Esophagus (tissue), 2 donors: ENCODE measurements at regions not wholly inside any gene's neighbourhood (a gene's known extent, or its start where the extent isn't known, plus 50 kb on each side); places are given as distances from the start of the nearest gene placed in this dataset.

Experiments used
- H3K27ac ChIP-seq, 2 donors: one replicate each; pipeline ENCODE4 v1.5.1; 2013; ENCODE audit warnings: low read depth in 2 of 2, mild to moderate bottlenecking in 2 of 2, inconsistent platforms in 1 of 2, low read length in 1 of 2, moderate library complexity in 1 of 2
- H3K27me3 ChIP-seq, 2 donors: one replicate each; pipeline ENCODE4 v1.6.1; 2013; ENCODE audit warnings: low read length in 2 of 2, control low read depth in 1 of 2, mild to moderate bottlenecking in 1 of 2; ENCODE audit not compliant: insufficient read depth in 2 of 2, control insufficient read depth in 1 of 2
- H3K36me3 ChIP-seq, 2 donors: one replicate each; pipeline ENCODE4 v1.6.1; 2013; ENCODE audit warnings: low read length in 1 of 2; ENCODE audit not compliant: control insufficient read depth in 2 of 2, insufficient read depth in 2 of 2
- H3K4me1 ChIP-seq, 2 donors: one replicate each; pipeline ENCODE4 v1.6.1; 2013; ENCODE audit warnings: low read length in 1 of 2; ENCODE audit not compliant: control insufficient read depth in 2 of 2, insufficient read depth in 2 of 2
- H3K4me3 ChIP-seq, 2 donors: one replicate each; pipeline ENCODE4 v1.5.1; 2013; ENCODE audit warnings: low read length in 2 of 2, mild to moderate bottlenecking in 2 of 2, low read depth in 1 of 2, moderate library complexity in 1 of 2
- H3K9me3 ChIP-seq, 2 donors: one replicate each; pipeline ENCODE4 v1.6.1; 2013; ENCODE audit warnings: mild to moderate bottlenecking in 2 of 2, low read depth in 1 of 2, low read length in 1 of 2, moderate library complexity in 1 of 2; ENCODE audit not compliant: control insufficient read depth in 2 of 2, insufficient read depth in 1 of 2
- WGBS, 2 donors: extraction: QIAGEN DNeasy Blood & Tissue Kit; methylation state at CpG; one replicate each; pipeline ENCODE4 v1.1.7; 2013; 5-methylcytosine and 5-hydroxymethylcytosine counted together
- donor health status: healthy with polysubstance abuse.
- donor health status: Bipolar disorder and iron deficiency.

GRCh38 chr6:149173222-149173621 lies 144.3 kb upstream of the TAB2 start:
- H3K36me3 ChIP-seq: no peaks in the 10 kb centered on the region
- no peak overlapping the region for H3K27ac ChIP-seq
- no peaks in the 10 kb centered on the region for H3K4me1 ChIP-seq
- peaks cover 0 to 3% of the 10 kb centered on the region in 2 donors for H3K9me3 ChIP-seq
- H3K4me3 ChIP-seq: no peak overlapping the region
- H3K27me3 ChIP-seq: no peaks in the 10 kb centered on the region

GRCh38 chr6:149174962-149175361 lies 142.6 kb upstream of the TAB2 start:
- 82 to 91% methylated on average over 1 of the region's 1 CpG for WGBS, 2 donors
- Histone ChIP-seq H3K4me3 (no peak overlapping the region), H3K27me3 (no peaks in the 10 kb centered on the region), H3K4me1 (no peaks in the 10 kb centered on the region), H3K27ac (no peak overlapping the region), H3K36me3 (no peaks in the 10 kb centered on the region), H3K9me3 (peaks cover 0 to 3% of the 10 kb centered on the region in 2 donors)

GRCh38 chr6:149176971-149177667 lies 140.4 kb upstream of the TAB2 start:
- Histone ChIP-seq H3K4me3 (no peak overlapping the region), H3K9me3 (peaks cover 0 to 3% of the 10 kb centered on the region in 2 donors), H3K27ac (no peak overlapping the region), H3K4me1 (no peaks in the 10 kb centered on the region), H3K27me3 (no peaks in the 10 kb centered on the region), H3K36me3 (no peaks in the 10 kb centered on the region)
- WGBS, 2 donors: 60 to 72% methylated on average over 8 of the region's 8 CpGs

- H3K4me1 ChIP-seq: no peaks in the 10 kb centered on the region
- no peaks in the 10 kb centered on the region for H3K27me3 ChIP-seq
- peaks cover 0 to 3% of the 10 kb centered on the region in 2 donors for H3K9me3 ChIP-seq
- H3K36me3 ChIP-seq: no peaks in the 10 kb centered on the region
- WGBS, 2 donors: 72 to 73% methylated on average over 1 of the region's 1 CpG
- H3K27ac ChIP-seq: no peak overlapping the region
- no peak overlapping the region for H3K4me3 ChIP-seq
These were observed 138.1 kb upstream of the TAB2 start for GRCh38 chr6:149179431-149179830.

DNA sequence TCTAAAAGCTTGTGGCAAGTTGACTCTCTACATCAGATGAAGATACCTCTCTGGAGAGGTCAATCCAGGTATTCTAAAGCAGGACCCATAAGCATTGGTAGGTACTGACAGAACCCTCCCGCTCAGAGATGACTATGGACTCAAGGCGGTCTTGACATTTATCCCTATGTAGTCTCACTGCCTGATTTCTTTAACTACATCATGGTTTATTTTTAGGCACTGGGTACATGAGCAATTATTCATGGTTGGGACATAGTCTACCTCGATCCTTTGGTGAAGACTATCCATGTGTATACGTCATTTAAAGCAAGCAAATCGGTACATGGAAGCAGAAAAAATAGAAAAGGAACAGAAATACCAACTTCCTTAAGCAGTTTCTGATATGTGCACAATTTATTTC lies 136.2 kb upstream of the TAB2 start:
- no peak overlapping the region for H3K27ac ChIP-seq
- 94 to 96% methylated on average over 5 of the region's 5 CpGs for WGBS, 2 donors
- no peak overlapping the region for H3K4me3 ChIP-seq
- no peaks in the 10 kb centered on the region for H3K27me3 ChIP-seq
- no peaks in the 10 kb centered on the region for H3K4me1 ChIP-seq
- H3K36me3 ChIP-seq: no peaks in the 10 kb centered on the region
- peaks cover 0 to under 1% of the 10 kb centered on the region in 2 donors for H3K9me3 ChIP-seq

DNA sequence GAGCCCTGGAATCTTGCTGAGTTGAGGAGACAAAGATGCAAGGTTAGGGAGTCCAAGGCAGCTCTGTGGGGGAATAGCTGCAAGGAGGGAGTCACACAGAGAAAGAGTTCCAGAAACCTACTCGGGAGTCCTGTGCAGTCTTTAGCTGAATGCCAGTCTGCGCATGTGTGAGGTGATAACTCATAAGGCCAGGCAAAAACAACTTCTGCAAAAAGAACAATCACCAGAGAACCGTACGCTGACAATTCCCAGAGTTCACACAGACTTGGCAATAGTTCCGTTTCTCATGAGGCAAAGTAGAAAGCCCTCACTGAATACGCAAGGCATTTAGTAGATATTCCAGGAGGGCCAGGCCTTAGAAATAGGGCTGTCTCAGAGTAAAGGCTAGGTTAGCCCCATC lies 135.2 kb upstream of the TAB2 start:
- 81 to 83% methylated on average over 6 of the region's 6 CpGs for WGBS, 2 donors
- H3K36me3 ChIP-seq: no peaks in the 10 kb centered on the region
- H3K27me3 ChIP-seq: no peaks in the 10 kb centered on the region
- H3K9me3 ChIP-seq: no peaks in the 10 kb centered on the region
- no peak overlapping the region for H3K4me3 ChIP-seq
- no peaks in the 10 kb centered on the region for H3K4me1 ChIP-seq
- H3K27ac ChIP-seq: no peak overlapping the region

GRCh38 chr6:149184523-149184922 lies 133.0 kb upstream of the TAB2 start:
- no peak overlapping the region for H3K4me3 ChIP-seq
- H3K36me3 ChIP-seq: no peaks in the 10 kb centered on the region
- no peaks in the 10 kb centered on the region for H3K9me3 ChIP-seq
- WGBS, 2 donors: 93 to 97% methylated on average over 2 of the region's 2 CpGs
- H3K4me1 ChIP-seq: no peaks in the 10 kb centered on the region
- H3K27me3 ChIP-seq: no peaks in the 10 kb centered on the region
- no peak overlapping the region for H3K27ac ChIP-seq

GRCh38 chr6:149185799-149186357 lies 131.6 kb upstream of the TAB2 start:
- H3K27ac ChIP-seq: no peak overlapping the region
- WGBS, 2 donors: 90 to 92% methylated on average over 7 of the region's 7 CpGs
- no peaks in the 10 kb centered on the region for H3K27me3 ChIP-seq
- no peaks in the 10 kb centered on the region for H3K4me1 ChIP-seq
- no peak overlapping the region for H3K4me3 ChIP-seq
- H3K9me3 ChIP-seq: no peaks in the 10 kb centered on the region
- no peaks in the 10 kb centered on the region for H3K36me3 ChIP-seq

GRCh38 chr6:149186873-149187272 lies 130.6 kb upstream of the TAB2 start:
- no peaks in the 10 kb centered on the region for H3K27me3 ChIP-seq
- H3K9me3 ChIP-seq: no peaks in the 10 kb centered on the region
- H3K4me3 ChIP-seq: no peak overlapping the region
- 89 to 94% methylated on average over 2 of the region's 2 CpGs for WGBS, 2 donors
- no peak overlapping the region for H3K27ac ChIP-seq
- no peaks in the 10 kb centered on the region for H3K36me3 ChIP-seq
- no peaks in the 10 kb centered on the region for H3K4me1 ChIP-seq

GRCh38 chr6:149190224-149190831 lies 127.2 kb upstream of the TAB2 start:
- H3K4me1 ChIP-seq: no peaks in the 10 kb centered on the region
- H3K27me3 ChIP-seq: no peaks in the 10 kb centered on the region
- H3K9me3 ChIP-seq: no peaks in the 10 kb centered on the region
- no peak overlapping the region for H3K27ac ChIP-seq
- WGBS, 2 donors: 70 to 84% methylated on average over 1 of the region's 1 CpG
- no peak overlapping the region for H3K4me3 ChIP-seq
- no peaks in the 10 kb centered on the region for H3K36me3 ChIP-seq
